GM18520 (cell line): ENCODE measurements at regions not wholly inside any gene's neighbourhood (a gene's known extent, or its start where the extent isn't known, plus 50 kb on each side); places are given as distances from the start of the nearest gene placed in this dataset.
"Not testable (repeated sequence)": the region's sequence is repeated elsewhere in the genome, so short reads cannot be mapped to it uniquely, and the experiment has no call there.

Experiments used
- ATAC-seq: cut with Tn5 transposase; IDR thresholded peaks from one replicate; pipeline ENCODE4 v1.9.1; 2021; ENCODE audit not compliant: unreplicated experiment

DNA sequence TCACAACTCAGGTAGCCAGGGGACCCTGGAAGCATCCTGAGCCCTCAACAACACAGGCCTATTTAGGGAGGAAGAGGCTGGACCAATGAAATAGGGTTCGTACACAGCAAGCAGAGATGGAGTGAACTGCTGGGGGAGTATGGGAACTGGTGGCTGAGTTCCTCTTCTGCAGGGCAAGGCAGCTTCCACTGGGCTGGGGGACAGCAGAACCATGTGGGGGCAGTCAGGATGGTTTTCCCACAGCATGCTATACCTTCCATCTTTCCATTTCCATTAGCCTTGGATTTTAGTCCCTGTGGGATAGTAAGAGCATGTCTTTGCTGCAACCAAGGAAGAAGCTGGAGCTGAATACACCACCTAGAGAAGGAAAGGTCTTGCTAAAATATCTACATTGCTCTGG is 370.6 kb downstream of the CCSER2 start:
- no peak for ATAC-seq

DNA sequence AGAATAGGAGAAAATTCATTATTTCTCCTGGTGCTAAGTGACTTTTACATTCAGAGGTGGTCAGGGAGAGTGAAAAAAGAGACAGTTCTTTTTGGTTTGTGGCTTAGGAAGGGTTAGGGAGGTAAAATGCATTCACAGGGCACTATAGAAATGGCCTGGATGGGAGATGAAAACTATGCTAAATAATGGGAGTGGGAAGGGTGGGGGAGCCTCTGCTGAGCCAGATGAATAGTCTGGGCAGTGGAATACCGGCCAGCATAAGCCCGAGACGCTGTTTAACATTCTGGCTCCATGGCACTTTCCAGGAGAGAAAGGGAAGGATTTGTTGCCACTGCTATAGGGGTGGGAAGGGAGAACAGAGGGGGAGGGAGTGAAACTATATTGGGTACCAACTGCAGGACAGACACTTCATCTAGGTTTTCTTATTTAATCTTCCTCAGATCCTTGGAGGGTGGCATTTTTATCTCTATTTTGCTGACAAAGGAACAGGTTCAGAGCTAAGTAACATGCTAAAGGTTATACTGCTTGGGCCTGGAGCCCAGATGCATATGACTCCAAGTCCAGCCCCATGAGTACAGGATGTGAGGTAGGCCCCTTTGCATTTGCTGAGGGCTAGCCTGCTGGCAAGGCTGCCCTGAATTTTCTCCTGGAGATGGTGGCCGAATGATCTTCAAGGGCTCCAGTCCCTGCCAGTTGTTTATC is 372.4 kb downstream of the CCSER2 start:
- no peak for ATAC-seq

DNA sequence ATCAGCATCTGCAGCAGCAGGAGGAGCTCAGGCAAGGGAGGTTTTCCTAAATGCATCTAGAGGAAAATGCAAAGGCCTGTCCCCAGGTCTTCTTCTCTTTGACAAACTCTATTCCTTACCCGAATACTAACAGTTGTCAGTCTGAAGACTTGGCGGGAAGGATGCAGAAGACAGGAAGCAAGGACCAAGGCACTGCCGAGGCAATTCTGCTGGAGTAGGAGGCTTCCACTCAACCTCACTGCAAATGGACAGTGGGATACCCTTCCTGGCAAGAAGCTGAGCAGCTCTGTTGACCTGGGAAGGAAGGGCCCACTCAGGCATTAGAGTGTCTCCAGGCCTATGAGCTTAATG is 373.0 kb downstream of the CCSER2 start:
- ATAC-seq: no peak

DNA sequence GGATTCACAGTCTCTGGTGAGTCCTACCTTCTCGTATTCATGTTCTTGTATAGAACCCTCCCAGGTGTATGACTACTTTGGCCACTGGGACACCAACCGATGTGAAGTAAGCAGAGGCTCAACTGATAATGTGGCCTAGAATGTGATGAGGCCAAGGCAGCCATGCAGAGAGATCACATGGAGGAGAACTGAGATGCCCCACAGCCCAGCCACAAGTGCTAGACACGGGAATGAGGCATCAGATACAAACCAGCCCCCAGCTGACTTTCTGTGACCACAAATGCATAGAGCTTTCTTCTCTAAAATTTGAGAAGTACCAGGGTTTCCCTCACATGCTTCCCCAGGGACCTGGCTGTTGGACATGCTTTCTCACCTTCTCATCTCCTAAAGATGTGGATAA is 375.7 kb downstream of the CCSER2 start:
- no peak for ATAC-seq

GRCh38 chr10:84706431-84706830 is 378.0 kb downstream of the CCSER2 start:
- ATAC-seq: no peak

DNA sequence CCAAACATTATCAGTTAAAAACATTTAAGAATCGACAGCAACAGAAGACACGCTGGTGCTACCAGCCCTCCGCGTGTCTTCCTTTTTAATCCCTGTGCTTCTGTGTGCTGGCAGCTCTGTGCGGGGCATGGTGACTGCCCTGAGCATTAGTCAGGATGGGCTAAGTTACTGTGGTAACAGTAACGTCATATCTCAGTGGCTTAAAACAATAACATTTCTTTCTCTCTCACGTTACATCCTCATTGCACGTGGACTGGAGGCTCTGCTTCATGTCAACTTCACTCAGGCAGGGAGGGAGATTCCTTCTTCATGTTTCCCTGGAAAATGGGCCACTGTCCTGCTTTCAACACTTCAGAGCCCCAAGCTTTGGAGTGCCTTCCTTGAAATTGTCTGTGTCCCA is 378.5 kb downstream of the CCSER2 start:
- ATAC-seq: no peak

DNA sequence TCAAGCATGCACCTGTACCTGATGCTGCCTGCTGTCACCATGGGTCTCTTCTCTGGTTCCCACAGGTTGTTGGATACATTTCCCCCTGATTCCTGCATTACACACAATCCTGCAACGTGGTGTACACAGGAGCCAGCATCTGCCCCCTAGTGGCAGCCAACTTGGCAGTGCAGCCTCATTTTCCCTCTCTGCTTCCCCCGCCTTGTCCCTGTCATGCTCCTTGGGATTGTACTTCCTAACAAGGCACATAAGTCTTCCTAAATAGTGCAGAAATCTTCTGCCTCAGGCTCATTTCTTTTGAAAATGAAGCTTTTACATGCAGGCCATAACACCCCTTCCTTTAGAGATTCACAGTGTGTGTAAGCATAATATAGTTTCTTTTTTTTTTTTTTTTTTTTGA is 387.5 kb downstream of the CCSER2 start:
- ATAC-seq: no peak

DNA sequence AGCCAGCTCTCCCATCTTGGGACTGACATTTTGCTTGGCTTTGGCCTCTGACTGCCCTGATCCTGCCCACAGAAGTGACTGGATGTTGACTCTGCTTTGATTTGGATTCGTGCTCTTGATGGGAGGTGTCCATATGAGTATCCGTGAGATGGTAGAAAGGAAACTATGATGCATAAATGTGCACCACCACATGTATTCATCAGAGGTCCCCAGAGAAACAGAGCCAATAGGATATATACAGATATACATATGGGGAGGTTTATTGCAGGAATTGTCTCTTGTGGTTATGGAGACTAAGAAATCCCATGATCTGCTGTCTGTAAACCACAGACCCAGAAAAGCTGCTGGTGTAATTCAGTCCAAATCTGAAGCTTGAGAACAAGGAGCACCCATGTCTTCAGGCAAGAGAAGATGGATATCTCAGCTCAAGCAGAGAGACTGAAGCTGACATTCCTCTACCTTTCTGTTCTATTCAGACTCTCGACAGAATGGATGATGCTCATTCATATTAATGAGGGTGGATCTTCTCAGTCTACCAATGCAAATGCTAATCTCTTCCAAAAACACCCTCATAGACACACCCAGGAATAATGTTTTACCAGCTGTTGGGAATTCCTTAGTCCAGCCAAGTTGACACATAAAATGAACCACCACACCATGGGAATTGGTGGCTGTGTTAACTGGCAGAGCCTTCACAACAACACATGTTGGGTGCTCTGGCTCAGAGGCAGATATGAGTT is 390.7 kb downstream of the CCSER2 start:
- no peak for ATAC-seq

- ATAC-seq: no peak
Observed at GRCh38 chr10:84719687-84720086, 391.3 kb downstream of the CCSER2 start.

DNA sequence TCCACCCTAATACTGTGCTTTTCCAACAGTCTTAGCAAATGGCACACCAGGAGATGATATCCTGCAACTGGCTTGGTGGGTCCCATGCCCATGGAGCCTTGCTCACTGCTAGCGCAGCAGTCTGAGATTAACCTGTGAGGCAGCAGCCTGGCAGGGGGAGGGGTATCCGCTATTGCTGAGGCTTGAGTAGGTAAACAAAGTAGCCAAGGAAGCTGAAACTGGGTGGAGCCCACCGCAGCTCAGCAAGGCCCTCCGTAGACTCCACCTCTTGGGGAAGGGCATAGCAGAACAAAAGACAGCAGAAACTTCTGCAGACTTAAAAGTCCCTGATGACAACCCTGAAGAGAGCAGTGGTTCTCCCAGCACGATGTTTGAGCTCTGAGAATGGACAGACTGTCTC is 399.0 kb downstream of the CCSER2 start:
- no peak for ATAC-seq

DNA sequence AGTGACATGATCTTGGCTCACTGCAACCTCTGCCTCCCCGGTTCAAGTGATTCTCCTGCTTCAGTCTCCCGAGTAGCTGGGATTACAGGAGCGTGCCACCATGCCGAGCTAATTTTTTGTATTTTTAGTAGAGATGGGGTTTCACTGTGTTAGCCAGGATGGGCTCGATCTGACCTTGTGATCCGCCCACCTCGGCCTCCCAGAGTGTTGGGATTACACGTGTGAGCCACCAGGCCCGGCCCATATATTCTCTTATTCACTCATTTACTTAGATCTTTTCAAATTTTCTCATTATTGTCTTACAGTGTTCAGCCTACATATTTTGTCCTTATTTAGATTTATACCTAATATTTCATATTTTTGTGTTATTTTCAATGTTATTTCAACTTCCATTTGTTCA is 410.7 kb downstream of the CCSER2 start:
- ATAC-seq: not testable (repeated sequence)

DNA sequence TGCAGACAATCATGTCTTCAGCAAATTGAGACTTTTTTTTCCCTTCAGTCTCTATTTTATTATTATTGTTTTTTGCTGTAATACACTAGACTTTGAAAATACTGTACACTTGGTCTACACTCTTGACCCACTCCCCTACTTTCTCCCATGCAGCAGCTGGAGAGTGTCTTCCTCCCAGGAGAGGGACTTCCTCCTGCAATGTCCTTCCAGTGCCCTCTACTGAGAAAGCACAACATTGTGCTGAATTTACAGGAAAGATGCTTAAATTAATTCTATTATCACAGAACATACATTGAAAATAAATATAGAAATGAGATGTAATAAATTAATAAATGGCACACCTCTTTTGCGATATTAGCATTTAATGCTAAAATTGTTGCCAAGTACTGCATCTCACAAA is 411.3 kb downstream of the CCSER2 start:
- no peak for ATAC-seq

DNA sequence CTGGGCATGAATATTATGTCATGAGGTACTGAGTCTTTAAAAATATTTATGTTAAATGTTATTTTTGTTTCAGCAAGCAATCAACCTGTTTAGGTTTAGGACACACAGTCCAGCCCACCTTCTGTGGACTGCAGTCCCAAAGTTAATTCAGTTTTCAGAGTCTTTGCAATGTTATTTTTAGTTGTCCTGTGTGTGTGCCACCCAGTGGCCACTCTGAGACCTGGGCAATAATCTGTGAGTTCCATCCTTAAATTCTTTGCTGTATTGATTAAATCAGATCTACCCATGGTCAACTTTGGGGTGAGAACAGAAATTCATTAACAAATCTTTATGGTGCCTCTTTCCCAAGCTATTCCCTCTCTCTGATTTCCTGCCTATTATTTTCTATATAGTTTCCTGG is 415.1 kb downstream of the CCSER2 start:
- no peak for ATAC-seq

DNA sequence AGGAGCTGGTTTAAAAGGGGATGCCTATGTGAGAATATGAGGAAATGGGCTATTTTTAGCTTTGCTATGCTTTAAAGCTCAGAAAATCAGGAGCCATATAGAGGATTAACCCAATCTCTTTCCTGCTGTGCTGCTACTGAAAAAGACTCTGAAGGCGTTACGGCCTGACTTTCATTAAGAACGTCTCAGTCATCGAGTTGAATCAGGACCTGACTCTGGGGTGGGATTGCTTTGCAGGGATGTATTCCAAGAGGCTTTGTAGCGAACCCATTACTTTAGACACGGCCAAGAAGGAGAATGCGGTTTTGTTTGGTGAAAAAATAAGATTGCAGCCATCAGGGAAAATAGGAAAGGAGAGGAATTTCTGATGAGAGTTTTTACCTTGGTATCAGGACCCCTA is 426.9 kb downstream of the CCSER2 start:
- no peak for ATAC-seq

DNA sequence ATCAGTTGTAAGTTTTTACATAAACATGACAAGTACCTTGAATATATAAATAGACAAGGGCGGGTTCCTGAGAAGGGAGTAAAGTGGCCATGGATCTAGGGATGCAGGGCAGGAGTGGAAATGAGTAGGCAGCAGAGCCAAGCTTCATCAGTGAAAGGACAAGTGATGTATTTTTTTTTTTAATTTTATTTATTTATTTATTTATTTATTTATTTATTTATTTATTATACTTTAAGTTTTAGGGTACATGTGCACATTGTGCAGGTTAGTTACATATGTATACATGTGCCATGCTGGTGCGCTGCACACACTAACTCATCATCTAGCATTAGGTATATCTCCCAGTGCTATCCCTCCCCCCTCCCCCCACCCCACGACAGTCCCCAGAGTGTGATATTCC is 428.3 kb downstream of the CCSER2 start:
- ATAC-seq: not testable (repeated sequence)

DNA sequence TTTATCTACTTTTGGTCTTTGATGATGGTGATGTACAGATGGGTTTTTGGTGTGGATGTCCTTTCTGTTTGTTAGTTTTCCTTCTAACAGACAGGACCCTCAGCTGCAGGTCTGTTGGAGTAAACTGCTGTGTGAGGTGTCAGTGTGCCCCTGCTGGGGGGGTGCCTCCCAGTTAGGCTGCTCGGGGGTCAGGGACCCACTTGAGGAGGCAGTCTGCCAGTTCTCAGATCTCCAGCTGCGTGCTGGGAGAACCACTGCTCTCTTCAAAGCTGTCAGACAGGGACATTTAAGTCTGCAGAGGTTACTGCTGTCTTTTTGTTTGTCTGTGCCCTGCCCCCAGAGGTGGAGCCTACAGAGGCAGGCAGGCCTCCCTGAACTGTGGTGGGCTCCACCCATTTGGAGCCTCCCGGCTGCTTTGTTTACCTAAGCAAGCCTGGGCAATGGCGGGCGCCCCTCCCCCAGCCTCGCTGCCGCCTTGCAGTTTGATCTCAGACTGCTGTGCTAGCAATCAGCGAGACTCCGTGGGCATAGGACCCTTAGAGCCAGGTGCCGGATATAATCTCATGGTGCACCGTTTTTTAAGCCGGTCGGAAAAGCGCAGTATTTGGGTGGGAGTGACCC is 433.7 kb downstream of the CCSER2 start:
- not testable (repeated sequence) for ATAC-seq

GRCh38 chr10:84762754-84763394 is 434.5 kb downstream of the CCSER2 start:
- ATAC-seq: no peak

DNA sequence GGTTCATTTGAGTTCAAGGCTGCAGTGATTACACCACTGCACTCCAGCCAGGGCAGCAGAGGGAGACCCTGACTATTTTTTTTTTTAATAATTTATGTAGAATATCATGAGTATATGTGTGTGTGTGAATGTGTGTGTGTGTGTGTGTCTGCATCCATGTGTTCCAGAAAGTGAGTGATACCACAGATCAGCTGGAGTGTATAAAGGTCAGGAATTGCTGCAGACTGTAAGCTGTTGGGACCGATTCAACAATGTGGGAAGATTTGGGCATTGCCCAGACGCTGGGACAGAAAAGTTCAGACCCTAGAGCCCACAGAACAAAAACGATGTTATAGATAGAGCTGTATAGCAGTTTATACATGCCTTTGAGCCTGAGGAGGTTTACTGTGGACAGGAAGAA is 435.6 kb downstream of the CCSER2 start:
- ATAC-seq: no peak

GRCh38 chr10:84765086-84765485 is 436.7 kb downstream of the CCSER2 start:
- ATAC-seq: no peak

GRCh38 chr10:84765656-84766055 is 437.3 kb downstream of the CCSER2 start:
- ATAC-seq: no peak

DNA sequence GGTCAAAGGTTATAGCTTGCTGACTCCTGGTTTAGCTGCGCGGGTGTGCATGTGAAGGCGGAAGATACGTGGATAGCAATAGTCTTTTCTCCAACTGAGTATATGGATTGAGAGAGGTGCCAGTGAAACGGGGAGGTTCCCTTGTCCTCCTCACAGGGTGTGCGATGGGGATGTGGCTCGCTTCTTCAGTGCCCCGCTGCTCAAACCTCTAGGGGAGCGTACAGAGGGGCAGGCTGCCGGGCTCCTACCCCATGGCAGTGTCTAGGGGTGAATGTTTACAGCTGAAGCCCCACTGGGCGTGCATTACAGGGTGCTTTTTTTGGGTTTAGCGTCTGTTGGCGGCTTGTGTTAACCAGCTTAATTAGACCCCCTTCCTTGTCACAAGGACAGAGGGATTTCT is 438.5 kb downstream of the CCSER2 start:
- ATAC-seq: no peak

DNA sequence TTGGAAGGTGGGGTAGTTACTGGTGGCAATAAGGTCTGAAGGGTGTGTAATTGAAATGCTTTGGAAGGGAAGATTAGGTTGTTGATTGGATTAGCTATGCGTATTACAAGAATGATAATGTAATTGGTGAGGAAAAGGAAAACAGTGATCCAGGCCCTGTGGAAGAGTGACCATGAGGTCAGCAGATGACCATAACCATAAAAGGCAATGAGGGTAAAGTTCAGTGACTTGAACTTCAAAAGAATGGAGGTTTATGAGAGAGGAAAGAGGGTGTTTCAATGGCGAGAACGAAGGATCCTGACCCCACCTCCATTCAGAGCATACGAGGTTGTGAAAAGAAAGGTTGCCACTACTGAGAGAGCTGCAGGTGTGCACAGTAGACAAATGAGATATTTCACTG is 439.7 kb downstream of the CCSER2 start:
- no peak for ATAC-seq
